ENCODE measurements at regions not wholly inside any gene's neighbourhood (a gene's known extent, or its start where the extent isn't known, plus 50 kb on each side); places are given as distances from the start of the nearest gene placed in this dataset.

GRCh38 chr3:162213956-162214355 is 717.3 kb downstream of the OTOL1 start (continued):
- no peak for TF ChIP-seq KIAA2018 (CRISPR knock-in tag; IDR thresholded peaks at IDR 0.05; ENCODE audit: borderline replicate concordance)
- TF ChIP-seq ZNF20 (CRISPR knock-in tag; IDR thresholded peaks at IDR 0.05) = no peak
- no peak for TF ChIP-seq CTCF (CRISPR knock-in tag; IDR thresholded peaks at IDR 0.05)
- TF ChIP-seq FOSL1 (CRISPR knock-in tag; IDR thresholded peaks at IDR 0.05; ENCODE audit: borderline replicate concordance) = no peak
- no peak for TF ChIP-seq SAFB2 (CRISPR knock-in tag; IDR thresholded peaks at IDR 0.05; ENCODE audit: borderline replicate concordance, low read depth)
- TF ChIP-seq PHF20 (CRISPR knock-in tag; IDR thresholded peaks at IDR 0.05) = no peak

Data from HepG2 (cell line).